MM.1S (cell line): ENCODE measurements at regions not wholly inside any gene's neighbourhood (a gene's known extent, or its start where the extent isn't known, plus 50 kb on each side); places are given as distances from the start of the nearest gene placed in this dataset.

ENCODE experiments used
- DNase-seq: peaks from one replicate; pipeline ENCODE4 v3.0.0-alpha.2; 2015
- H2AFZ ChIP-seq: fragments of 300-600 bp; sonication (generic); 2 replicates; pipeline ENCODE4 v1.6.0; 2016; ENCODE audit warnings: antibody characterized with exemption, low read length
- H3F3A ChIP-seq: fragments of 300-600 bp; sonication (generic); 2 replicates; pipeline ENCODE4 v1.6.1; 2016; ENCODE audit warnings: mild to moderate bottlenecking, antibody characterized with exemption, low read length, moderate library complexity, mixed read lengths; ENCODE audit not compliant: insufficient read depth
- H3K27ac ChIP-seq: fragments of 300-600 bp; sonication (generic); 2 replicates; pipeline ENCODE4 v1.5.1; 2016; ENCODE audit warnings: mild to moderate bottlenecking, low read length
- H3K27me3 ChIP-seq: fragments of 300-600 bp; sonication (generic); replicated peaks from 2 replicates; pipeline ENCODE4 v1.6.0; 2016; ENCODE audit warnings: low read length; ENCODE audit not compliant: insufficient read depth
- H3K36me3 ChIP-seq: fragments of 300-600 bp; sonication (generic); replicated peaks from 2 replicates; pipeline ENCODE4 v1.6.1; 2016; ENCODE audit warnings: mild to moderate bottlenecking, low read length, mixed read lengths; ENCODE audit not compliant: insufficient read depth
- H3K4me1 ChIP-seq: fragments of 300-600 bp; sonication (generic); 2 replicates; pipeline ENCODE4 v1.6.1; 2016; ENCODE audit warnings: low read length, mixed read lengths
- H3K4me2 ChIP-seq: fragments of 300-600 bp; sonication (generic); 2 replicates; pipeline ENCODE4 v1.6.0; 2016; ENCODE audit warnings: low read depth, low read length
- H3K4me3 ChIP-seq: fragments of 300-600 bp; sonication (generic); 2 replicates; pipeline ENCODE4 v1.5.1; 2016; ENCODE audit warnings: low read length, mixed read lengths
- H3K79me2 ChIP-seq: fragments of 300-600 bp; sonication (generic); 2 replicates; pipeline ENCODE4 v1.6.1; 2016; ENCODE audit warnings: mixed run types, low read length, mixed read lengths
- H3K9ac ChIP-seq: fragments of 300-600 bp; sonication (generic); 2 replicates; pipeline ENCODE4 v1.6.1; 2016; ENCODE audit warnings: low read length, mixed read lengths
- H3K9me2 ChIP-seq: fragments of 300-600 bp; sonication (generic); replicated peaks from 2 replicates; pipeline ENCODE4 v1.6.1; 2016; ENCODE audit warnings: mild to moderate bottlenecking, low read length, mixed read lengths; ENCODE audit not compliant: insufficient read depth
- H3K9me3 ChIP-seq: fragments of 300-600 bp; sonication (generic); replicated peaks from 2 replicates; pipeline ENCODE4 v1.6.1; 2016; ENCODE audit warnings: mild to moderate bottlenecking, low read length, mixed read lengths; ENCODE audit not compliant: insufficient read depth
- H4K20me1 ChIP-seq: fragments of 300-600 bp; sonication (generic); 2 replicates; pipeline ENCODE4 v1.6.1; 2016; ENCODE audit warnings: mild to moderate bottlenecking, low read length, moderate library complexity, mixed read lengths; ENCODE audit not compliant: insufficient read depth
- EZH2 ChIP-seq: fragments of 300-600 bp; sonication (generic); optimal IDR thresholded peaks from 2 replicates; pipeline ENCODE3; 2017; ENCODE audit warnings: low read depth, mild to moderate bottlenecking, antibody characterized with exemption, low read length, mixed read lengths
- EZH2phosphoT487 ChIP-seq: fragments of 300-600 bp; sonication (generic); IDR thresholded peaks from 2 replicates; pipeline ENCODE4 v1.6.1; 2018; ENCODE audit warnings: antibody characterized with exemption, low read length
- TF ChIP-seq, protein P1 (sequence below): fragments of 300-600 bp; sonication (generic); IDR thresholded peaks from 2 replicates; pipeline ENCODE4 v1.5.1; 2016; ENCODE audit warnings: antibody characterized with exemption, low read length, mixed read lengths

GRCh38 chr2:12305931-12306330 lies 410.8 kb upstream of the TRIB2 start:
- Histone ChIP-seq H3K9me3 (no peaks in the 10 kb centered on the region), H3K27ac (no peak overlapping the region), H4K20me1 (no peaks in the 10 kb centered on the region), H3F3A (no peaks in the 10 kb centered on the region), H3K4me1 (no peaks in the 10 kb centered on the region), H3K79me2 (no peaks in the 10 kb centered on the region), H3K27me3 (no peaks in the 10 kb centered on the region), H2AFZ (no peak overlapping the region), H3K4me2 (no peak overlapping the region), H3K9ac (no peak overlapping the region), H3K9me2 (no peaks in the 10 kb centered on the region), H3K4me3 (no peak overlapping the region), H3K36me3 (no peaks in the 10 kb centered on the region)
- DNase-seq = no peak
- no peak for TF ChIP-seq EZH2

GRCh38 chr2:12310399-12310798 lies 406.3 kb upstream of the TRIB2 start:
- Histone ChIP-seq H3K27ac (no peak overlapping the region), H3K9ac (no peak overlapping the region), H3K36me3 (no peaks in the 10 kb centered on the region), H3K4me1 (no peaks in the 10 kb centered on the region), H2AFZ (no peak overlapping the region), H3K9me2 (no peaks in the 10 kb centered on the region), H3K9me3 (no peaks in the 10 kb centered on the region), H3K27me3 (no peaks in the 10 kb centered on the region), H4K20me1 (no peaks in the 10 kb centered on the region), H3K4me3 (no peak overlapping the region), H3K4me2 (no peak overlapping the region), H3K79me2 (no peaks in the 10 kb centered on the region), H3F3A (no peaks in the 10 kb centered on the region)
- no peak for TF ChIP-seq EZH2
- TF ChIP-seq, protein P1, sequence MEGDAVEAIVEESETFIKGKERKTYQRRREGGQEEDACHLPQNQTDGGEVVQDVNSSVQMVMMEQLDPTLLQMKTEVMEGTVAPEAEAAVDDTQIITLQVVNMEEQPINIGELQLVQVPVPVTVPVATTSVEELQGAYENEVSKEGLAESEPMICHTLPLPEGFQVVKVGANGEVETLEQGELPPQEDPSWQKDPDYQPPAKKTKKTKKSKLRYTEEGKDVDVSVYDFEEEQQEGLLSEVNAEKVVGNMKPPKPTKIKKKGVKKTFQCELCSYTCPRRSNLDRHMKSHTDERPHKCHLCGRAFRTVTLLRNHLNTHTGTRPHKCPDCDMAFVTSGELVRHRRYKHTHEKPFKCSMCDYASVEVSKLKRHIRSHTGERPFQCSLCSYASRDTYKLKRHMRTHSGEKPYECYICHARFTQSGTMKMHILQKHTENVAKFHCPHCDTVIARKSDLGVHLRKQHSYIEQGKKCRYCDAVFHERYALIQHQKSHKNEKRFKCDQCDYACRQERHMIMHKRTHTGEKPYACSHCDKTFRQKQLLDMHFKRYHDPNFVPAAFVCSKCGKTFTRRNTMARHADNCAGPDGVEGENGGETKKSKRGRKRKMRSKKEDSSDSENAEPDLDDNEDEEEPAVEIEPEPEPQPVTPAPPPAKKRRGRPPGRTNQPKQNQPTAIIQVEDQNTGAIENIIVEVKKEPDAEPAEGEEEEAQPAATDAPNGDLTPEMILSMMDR = no peak
- DNase-seq = no peak

- no peak overlapping the region for H3K4me3 ChIP-seq
- TF ChIP-seq, protein P1 = no peak
- TF ChIP-seq EZH2phosphoT487 (no peak), EZH2 (no peak)
- no peak overlapping the region for H3K27ac ChIP-seq
- no peaks in the 10 kb centered on the region for H3K79me2 ChIP-seq
- H3K9me3 ChIP-seq = no peaks in the 10 kb centered on the region
- no peak overlapping the region for H2AFZ ChIP-seq
- no peaks in the 10 kb centered on the region for H3K36me3 ChIP-seq
- no peak overlapping the region for H3K9ac ChIP-seq
- no peak overlapping the region for H3K4me2 ChIP-seq
- DNase-seq = no peak
- no peaks in the 10 kb centered on the region for H3K27me3 ChIP-seq
- H3F3A ChIP-seq = no peaks in the 10 kb centered on the region
- H3K9me2 ChIP-seq = no peaks in the 10 kb centered on the region
- no peaks in the 10 kb centered on the region for H4K20me1 ChIP-seq
- H3K4me1 ChIP-seq = no peaks in the 10 kb centered on the region
Measured at GRCh38 chr2:12313445-12314126, 403.1 kb upstream of the TRIB2 start.

DNA sequence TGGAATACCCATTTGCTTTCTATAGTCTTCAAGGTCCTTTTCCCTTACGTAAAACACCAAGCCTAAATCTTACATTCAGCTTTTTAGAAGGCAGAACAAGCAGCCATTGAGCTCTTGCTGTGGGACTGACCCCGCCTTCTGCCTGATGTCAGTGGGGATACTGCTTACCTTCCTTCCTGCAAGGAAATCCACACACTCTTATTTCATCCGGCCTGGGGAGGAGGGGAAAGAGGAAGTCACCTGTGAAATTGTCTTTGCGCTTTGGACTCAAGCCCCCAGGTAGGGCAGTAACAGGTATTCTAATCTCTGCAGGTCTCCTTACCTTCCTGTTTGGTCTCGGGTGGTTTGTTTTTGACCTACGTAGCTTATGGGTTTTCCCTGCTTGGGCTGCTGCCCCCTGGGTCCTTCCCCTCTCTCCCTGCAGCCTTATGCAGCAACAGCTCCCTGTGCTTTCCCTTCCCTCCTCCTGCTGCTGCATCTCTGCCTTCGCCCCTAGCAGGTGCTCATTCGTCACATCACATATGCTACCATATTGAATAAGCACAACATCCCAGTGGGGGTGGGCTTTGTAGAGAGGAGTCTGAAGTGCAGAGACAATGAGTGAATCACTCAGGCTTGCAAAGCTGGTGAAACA lies 402.5 kb upstream of the TRIB2 start:
- no peak overlapping the region for H3K27ac ChIP-seq
- no peaks in the 10 kb centered on the region for H3K4me1 ChIP-seq
- H3F3A ChIP-seq = no peaks in the 10 kb centered on the region
- H3K9me3 ChIP-seq = no peaks in the 10 kb centered on the region
- no peaks in the 10 kb centered on the region for H3K9me2 ChIP-seq
- no peaks in the 10 kb centered on the region for H3K79me2 ChIP-seq
- H3K9ac ChIP-seq = no peak overlapping the region
- TF ChIP-seq EZH2 = no peak
- TF ChIP-seq, protein P1 = no peak
- no peak for TF ChIP-seq EZH2phosphoT487
- no peak overlapping the region for H2AFZ ChIP-seq
- no peak for DNase-seq
- no peaks in the 10 kb centered on the region for H4K20me1 ChIP-seq
- no peak overlapping the region for H3K4me2 ChIP-seq
- no peak overlapping the region for H3K4me3 ChIP-seq
- no peaks in the 10 kb centered on the region for H3K27me3 ChIP-seq
- H3K36me3 ChIP-seq = no peaks in the 10 kb centered on the region
